NCI-H1105 treated with DMSO at 0.1 percent for 48 hours (cell line): ENCODE measurements at regions not wholly inside any gene's neighbourhood (a gene's known extent, or its start where the extent isn't known, plus 50 kb on each side); places are given as distances from the start of the nearest gene placed in this dataset.

Experiments
- DNase-seq: peaks from one replicate; lab custom pipeline; 2025; lab: John Stamatoyannopoulos, UW

GRCh38 chr12:11946161-11946560 lies 124.6 kb upstream of the BCL2L14 start:
- no peak for DNase-seq

GRCh38 chr12:11947213-11947612 lies 123.5 kb upstream of the BCL2L14 start:
- DNase-seq = no peak

- peak; percentile 97 for DNase-seq
These were observed 120.9 kb upstream of the BCL2L14 start for GRCh38 chr12:11949738-11950411.

GRCh38 chr12:11951209-11951608 lies 119.5 kb upstream of the BCL2L14 start:
- no peak for DNase-seq

GRCh38 chr12:11953523-11953922 lies 117.2 kb upstream of the BCL2L14 start:
- DNase-seq = no peak

- no peak for DNase-seq
These were observed 116.6 kb upstream of the BCL2L14 start for GRCh38 chr12:11954181-11954580.

GRCh38 chr12:11958221-11959091 lies 112.3 kb upstream of the BCL2L14 start:
- DNase-seq = no peak

GRCh38 chr12:11959117-11959823 lies 111.5 kb upstream of the BCL2L14 start:
- DNase-seq = no peak

GRCh38 chr12:11960646-11961045 lies 110.1 kb upstream of the BCL2L14 start:
- no peak for DNase-seq

- DNase-seq = no peak
These were observed 109.1 kb upstream of the BCL2L14 start for GRCh38 chr12:11961686-11962085.

- DNase-seq = no peak
These were observed 107.9 kb upstream of the BCL2L14 start for GRCh38 chr12:11962860-11963259.

- DNase-seq = no peak
These were observed 106.8 kb upstream of the BCL2L14 start for GRCh38 chr12:11963841-11964471.

GRCh38 chr12:11965258-11965910 lies 105.4 kb upstream of the BCL2L14 start:
- no peak for DNase-seq

GRCh38 chr12:11967376-11968047 lies 103.2 kb upstream of the BCL2L14 start:
- no peak for DNase-seq

- no peak for DNase-seq
These were observed 102.7 kb upstream of the BCL2L14 start for GRCh38 chr12:11968048-11968383.

GRCh38 chr12:11968516-11968915 lies 102.2 kb upstream of the BCL2L14 start:
- no peak for DNase-seq

GRCh38 chr12:11969437-11970154 lies 101.1 kb upstream of the BCL2L14 start:
- DNase-seq = no peak

- no peak for DNase-seq
These were observed 100.6 kb upstream of the BCL2L14 start for GRCh38 chr12:11970155-11970520.

- DNase-seq = no peak
These were observed 97.3 kb upstream of the BCL2L14 start for GRCh38 chr12:11973396-11973795.

- no peak for DNase-seq
These were observed 94.7 kb upstream of the BCL2L14 start for GRCh38 chr12:11976005-11976404.
